NT2/D1 (cell line): ENCODE measurements at regions not wholly inside any gene's neighbourhood (a gene's known extent, or its start where the extent isn't known, plus 50 kb on each side); places are given as distances from the start of the nearest gene placed in this dataset.

ENCODE experiments used
- YY1 ChIP-seq: IDR thresholded peaks from 2 replicates; pipeline ENCODE4 v1.6.1; 2011; ENCODE audit not compliant: insufficient read length, insufficient read depth
- ZNF274 ChIP-seq: IDR thresholded peaks from 2 replicates; pipeline ENCODE4 v1.6.1; 2011; ENCODE audit warnings: mild to moderate bottlenecking, low read depth, low read length

- TF ChIP-seq ZNF274 = no peak
- no peak for TF ChIP-seq YY1
Observed at GRCh38 chr6:128606611-128607010, 86.2 kb upstream of the PTPRK start.
